ENCODE measurements at regions not wholly inside any gene's neighbourhood (a gene's known extent, or its start where the extent isn't known, plus 50 kb on each side); places are given as distances from the start of the nearest gene placed in this dataset.
"Not testable (repeated sequence)": the region's sequence is repeated elsewhere in the genome, so short reads cannot be mapped to it uniquely, and the experiment has no call there.

GRCh38 chr1:233815357-233815756 lies 89.1 kb upstream of the SLC35F3 start:
- Histone ChIP-seq H3K79me2 (ENCODE audit: low read depth) (no peaks in the 10 kb centered on the region), H3K4me1 (replicated peaks; ENCODE audit: insufficient read depth) (peaks cover 8% of the 10 kb centered on the region), H2AFZ (no peak overlapping the region), H3K9me2 (ENCODE audit: insufficient read depth) (no peaks in the 10 kb centered on the region), H3K4me3 (no peak overlapping the region), H3K9me3 (ENCODE audit: insufficient read depth, low read depth) (no peaks in the 10 kb centered on the region; the same call in none of the 2 replicates), H4K20me1 (ENCODE audit: insufficient read depth) (no peaks in the 10 kb centered on the region), H3K36me3 (ENCODE audit: low read depth) (no peaks in the 10 kb centered on the region), H3K4me2 (0 out of 2 replicates have a peak overlapping the region, but pooled peaks have one; percentile 11), H3K27me3 (ENCODE audit: insufficient read depth, low read depth) (no peaks in the 10 kb centered on the region), H3K27ac (no peak overlapping the region), H3F3A (ENCODE audit: insufficient read depth, low read depth) (peaks cover 7% of the 10 kb centered on the region; the same call in 1 of the 2 replicates)
- POLR2A ChIA-PET (ENCODE audit: unreplicated experiment): interaction anchor here (0.7 kb wide), 1 partner anchor 162 kb away, joined by 5 read pairs; no protein-coding TSS in a partner anchor
- CTCF ChIA-PET: no interaction called here
- no TSS peak for BruUV-seq (replicated peaks)
- no peak for TF ChIP-seq EZH2 (IDR thresholded peaks at IDR 0.05; ENCODE audit: low read depth)
- TF ChIP-seq, protein P1, sequence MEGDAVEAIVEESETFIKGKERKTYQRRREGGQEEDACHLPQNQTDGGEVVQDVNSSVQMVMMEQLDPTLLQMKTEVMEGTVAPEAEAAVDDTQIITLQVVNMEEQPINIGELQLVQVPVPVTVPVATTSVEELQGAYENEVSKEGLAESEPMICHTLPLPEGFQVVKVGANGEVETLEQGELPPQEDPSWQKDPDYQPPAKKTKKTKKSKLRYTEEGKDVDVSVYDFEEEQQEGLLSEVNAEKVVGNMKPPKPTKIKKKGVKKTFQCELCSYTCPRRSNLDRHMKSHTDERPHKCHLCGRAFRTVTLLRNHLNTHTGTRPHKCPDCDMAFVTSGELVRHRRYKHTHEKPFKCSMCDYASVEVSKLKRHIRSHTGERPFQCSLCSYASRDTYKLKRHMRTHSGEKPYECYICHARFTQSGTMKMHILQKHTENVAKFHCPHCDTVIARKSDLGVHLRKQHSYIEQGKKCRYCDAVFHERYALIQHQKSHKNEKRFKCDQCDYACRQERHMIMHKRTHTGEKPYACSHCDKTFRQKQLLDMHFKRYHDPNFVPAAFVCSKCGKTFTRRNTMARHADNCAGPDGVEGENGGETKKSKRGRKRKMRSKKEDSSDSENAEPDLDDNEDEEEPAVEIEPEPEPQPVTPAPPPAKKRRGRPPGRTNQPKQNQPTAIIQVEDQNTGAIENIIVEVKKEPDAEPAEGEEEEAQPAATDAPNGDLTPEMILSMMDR (conservative IDR thresholded peaks at IDR 0.05): no peak
- DNase-seq: no peak
- intact Hi-C loops (cut with micrococcal nuclease; ENCODE audit: unreplicated experiment): no loop called here

DNA sequence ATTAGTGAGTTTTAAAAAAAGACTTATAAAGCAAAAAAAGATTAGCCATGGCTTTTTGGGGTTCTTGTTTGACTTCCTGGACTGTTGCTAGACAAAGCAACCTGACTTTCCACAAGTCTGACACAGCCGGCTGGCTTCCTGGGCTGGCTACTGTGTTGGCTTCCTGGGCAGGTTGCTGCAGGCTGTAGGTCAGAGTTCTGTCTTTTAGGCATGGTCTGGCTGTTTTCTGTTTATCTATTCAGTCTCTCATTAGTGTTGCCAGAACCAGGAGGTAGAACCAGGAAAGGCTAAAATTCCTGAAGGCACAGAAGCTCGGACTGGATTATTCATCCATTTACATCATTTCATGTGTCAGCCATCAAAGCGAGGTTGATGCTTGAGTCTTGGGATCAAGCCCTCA lies 88.6 kb upstream of the SLC35F3 start:
- TF ChIP-seq, protein P1 (conservative IDR thresholded peaks at IDR 0.05): no peak
- TF ChIP-seq EZH2 (IDR thresholded peaks at IDR 0.05; ENCODE audit: low read depth): no peak
- DNase-seq: peak; percentile 26 to 71
- no peak overlapping the region for H3K4me3 ChIP-seq
- POLR2A ChIA-PET (ENCODE audit: unreplicated experiment): interaction anchor here (0.7 kb wide), 1 partner anchor 163 kb away, joined by 5 read pairs; no protein-coding TSS in a partner anchor
- peaks cover 7% of the 10 kb centered on the region; the same call in 1 of the 2 replicates for H3F3A ChIP-seq (ENCODE audit: insufficient read depth, low read depth)
- peak overlapping the region; percentile 11; the same call in 1 of the 2 replicates for H3K4me2 ChIP-seq
- H4K20me1 ChIP-seq (ENCODE audit: insufficient read depth): no peaks in the 10 kb centered on the region
- no peaks in the 10 kb centered on the region for H3K79me2 ChIP-seq (ENCODE audit: low read depth)
- BruUV-seq (replicated peaks): no TSS peak
- no peaks in the 10 kb centered on the region; the same call in none of the 2 replicates for H3K9me3 ChIP-seq (ENCODE audit: insufficient read depth, low read depth)
- H2AFZ ChIP-seq: no peak overlapping the region
- H3K4me1 ChIP-seq (replicated peaks; ENCODE audit: insufficient read depth): peaks cover 8% of the 10 kb centered on the region
- no peaks in the 10 kb centered on the region for H3K9me2 ChIP-seq (ENCODE audit: insufficient read depth)
- H3K27ac ChIP-seq: no peak overlapping the region
- no peaks in the 10 kb centered on the region for H3K27me3 ChIP-seq (ENCODE audit: insufficient read depth, low read depth)
- CTCF ChIA-PET: no interaction called here
- no peaks in the 10 kb centered on the region for H3K36me3 ChIP-seq (ENCODE audit: low read depth)
- intact Hi-C loops (cut with micrococcal nuclease; ENCODE audit: unreplicated experiment): no loop called here

DNA sequence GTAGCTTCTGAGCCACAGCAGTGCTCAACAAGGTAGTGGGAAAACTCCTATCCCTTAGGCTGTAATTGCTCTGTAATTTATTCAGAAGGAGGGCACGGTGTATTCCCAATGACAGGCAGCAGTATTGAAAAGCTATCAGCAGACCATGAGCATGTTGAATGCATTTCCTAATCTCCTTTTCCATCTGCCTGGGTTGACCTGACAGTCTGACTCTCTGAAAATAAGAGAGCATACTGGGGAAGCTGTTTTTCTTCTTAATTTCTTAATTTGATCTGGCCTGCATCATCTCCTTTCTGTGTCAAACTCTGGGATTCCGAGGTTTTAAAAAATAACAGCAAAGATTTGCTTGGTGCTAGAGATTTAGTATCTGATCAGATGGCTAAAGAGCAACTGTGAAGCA lies 88.1 kb upstream of the SLC35F3 start:
- POLR2A ChIA-PET (ENCODE audit: unreplicated experiment): no interaction called here
- H3K4me1 ChIP-seq (replicated peaks; ENCODE audit: insufficient read depth): peaks cover 8% of the 10 kb centered on the region
- no TSS peak for BruUV-seq (replicated peaks)

GRCh38 chr1:233819042-233819441 lies 85.4 kb upstream of the SLC35F3 start:
- CTCF ChIA-PET: no interaction called here
- Histone ChIP-seq H3K36me3 (ENCODE audit: low read depth) (no peaks in the 10 kb centered on the region), H3F3A (ENCODE audit: insufficient read depth, low read depth) (peaks cover 7% of the 10 kb centered on the region; the same call in 1 of the 2 replicates), H3K27ac (no peak overlapping the region), H2AFZ (no peak overlapping the region), H3K9me3 (ENCODE audit: insufficient read depth, low read depth) (no peaks in the 10 kb centered on the region; the same call in 1 of the 2 replicates), H3K9me2 (ENCODE audit: insufficient read depth) (no peaks in the 10 kb centered on the region), H4K20me1 (ENCODE audit: insufficient read depth) (no peaks in the 10 kb centered on the region), H3K79me2 (ENCODE audit: low read depth) (no peaks in the 10 kb centered on the region), H3K4me2 (no peak overlapping the region), H3K4me3 (no peak overlapping the region), H3K4me1 (replicated peaks; ENCODE audit: insufficient read depth) (peaks cover 8% of the 10 kb centered on the region), H3K27me3 (ENCODE audit: insufficient read depth, low read depth) (no peaks in the 10 kb centered on the region)
- BruUV-seq (replicated peaks): no TSS peak
- intact Hi-C loops (cut with micrococcal nuclease; ENCODE audit: unreplicated experiment): no loop called here
- POLR2A ChIA-PET (ENCODE audit: unreplicated experiment): no interaction called here
- TF ChIP-seq EZH2 (IDR thresholded peaks at IDR 0.05; ENCODE audit: low read depth): no peak
- TF ChIP-seq, protein P1 (conservative IDR thresholded peaks at IDR 0.05): no peak
- DNase-seq: no peak

More for the DNA sequence above, 88.1 kb upstream of the SLC35F3 start:
- no peaks in the 10 kb centered on the region for H3K36me3 ChIP-seq (ENCODE audit: low read depth)
- intact Hi-C loops (cut with micrococcal nuclease; ENCODE audit: unreplicated experiment): no loop called here
- H3K27me3 ChIP-seq (ENCODE audit: insufficient read depth, low read depth): no peaks in the 10 kb centered on the region
- no peak overlapping the region for H3K27ac ChIP-seq
- CTCF ChIA-PET: no interaction called here
- H3K4me2 ChIP-seq: peak overlapping the region; percentile 11; the same call in 1 of the 2 replicates
- no peak overlapping the region for H2AFZ ChIP-seq
- no peaks in the 10 kb centered on the region for H3K79me2 ChIP-seq (ENCODE audit: low read depth)
- H3K4me3 ChIP-seq: no peak overlapping the region
- no peaks in the 10 kb centered on the region for H4K20me1 ChIP-seq (ENCODE audit: insufficient read depth)
- no peak for DNase-seq
- H3F3A ChIP-seq (ENCODE audit: insufficient read depth, low read depth): peaks cover 7% of the 10 kb centered on the region; the same call in 1 of the 2 replicates
- TF ChIP-seq EZH2 (IDR thresholded peaks at IDR 0.05; ENCODE audit: low read depth): no peak
- H3K9me2 ChIP-seq (ENCODE audit: insufficient read depth): no peaks in the 10 kb centered on the region
- H3K9me3 ChIP-seq (ENCODE audit: insufficient read depth, low read depth): no peaks in the 10 kb centered on the region; the same call in none of the 2 replicates

GRCh38 chr1:233824179-233824578 lies 80.3 kb upstream of the SLC35F3 start:
- H2AFZ ChIP-seq; H3K4me3 ChIP-seq; POLR2A ChIA-PET (ENCODE audit: unreplicated experiment); H3K4me1 ChIP-seq (replicated peaks; ENCODE audit: insufficient read depth); H4K20me1 ChIP-seq (ENCODE audit: insufficient read depth); CTCF ChIA-PET; H3K27me3 ChIP-seq (ENCODE audit: insufficient read depth, low read depth); H3F3A ChIP-seq (ENCODE audit: insufficient read depth, low read depth); H3K9me2 ChIP-seq (ENCODE audit: insufficient read depth); H3K79me2 ChIP-seq (ENCODE audit: low read depth); intact Hi-C loops (cut with micrococcal nuclease; ENCODE audit: unreplicated experiment); H3K9me3 ChIP-seq (ENCODE audit: insufficient read depth, low read depth); DNase-seq; H3K36me3 ChIP-seq (ENCODE audit: low read depth); H3K4me2 ChIP-seq; H3K27ac ChIP-seq; BruUV-seq (replicated peaks): not testable (repeated sequence)

Data from PC-9 (cell line).